Panc1 (cell line): ENCODE measurements at regions not wholly inside any gene's neighbourhood (a gene's known extent, or its start where the extent isn't known, plus 50 kb on each side); places are given as distances from the start of the nearest gene placed in this dataset.

Experiments used
- POLR2AphosphoS5 ChIP-seq: IDR thresholded peaks from 2 replicates; pipeline ENCODE4 v1.6.1; 2012; ENCODE audit warnings: mild to moderate bottlenecking, low read depth, low read length, moderate library complexity
- SIN3A ChIP-seq: IDR thresholded peaks from 2 replicates; pipeline ENCODE4 v1.6.1; 2012; ENCODE audit warnings: low read depth, mild to moderate bottlenecking, low read length, moderate library complexity, borderline replicate concordance; ENCODE audit not compliant: insufficient read depth
- TCF7L2 ChIP-seq: IDR thresholded peaks from 2 replicates; pipeline ENCODE4 v1.6.1; 2011; ENCODE audit warnings: mild to moderate bottlenecking, low read depth, low read length, inconsistent platforms
- TF ChIP-seq, protein P1 (sequence below): fragments of 450-650 bp; IDR thresholded peaks from 2 replicates; pipeline ENCODE4 v1.5.1; 2017; ENCODE audit warnings: mild to moderate bottlenecking
- TF ChIP-seq, protein P2 (sequence below), 2 experiments: IDR thresholded peaks; 2 replicates each; pipeline ENCODE4 v1.6.1; 2011 to 2012; ENCODE audit warnings: low read depth in 2 of 2, control low read depth in 1 of 2, low read length in 1 of 2, mild to moderate bottlenecking in 1 of 2, moderate library complexity in 1 of 2; ENCODE audit not compliant: insufficient read depth in 1 of 2

DNA sequence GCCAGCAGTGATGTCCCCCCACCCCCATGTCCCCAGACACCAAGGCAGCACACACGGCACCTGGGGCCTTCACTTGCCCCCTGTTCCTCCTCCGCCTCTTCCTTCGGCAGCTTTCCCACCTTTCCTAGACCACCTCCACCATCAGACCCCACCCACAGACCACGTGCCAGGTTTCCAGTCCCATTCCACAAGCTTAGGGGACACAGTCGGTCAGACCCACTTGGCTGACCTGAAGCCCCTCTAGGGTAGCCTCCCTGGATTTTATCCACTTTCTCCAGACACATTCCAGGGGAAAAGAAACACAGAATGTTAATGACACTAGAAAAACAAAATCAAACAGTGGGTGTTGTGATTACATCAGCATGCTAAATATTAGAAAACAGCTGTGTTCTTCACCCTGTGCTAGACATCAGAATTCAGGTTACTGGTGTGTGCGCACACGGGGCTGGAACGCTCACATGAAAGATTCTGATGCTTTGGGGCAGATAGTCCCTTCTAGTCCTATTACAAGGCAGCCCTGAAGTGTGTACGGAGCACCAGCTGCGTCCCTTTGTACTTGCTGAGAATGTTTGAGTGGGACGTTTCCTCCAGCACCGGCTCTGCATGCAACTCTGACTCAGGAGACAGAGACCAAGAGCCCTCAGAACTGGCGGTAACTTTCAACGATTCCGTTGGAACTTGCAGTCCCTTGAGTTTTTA is 75.5 kb upstream of the PPP2R2D start:
- TF ChIP-seq, protein P1, sequence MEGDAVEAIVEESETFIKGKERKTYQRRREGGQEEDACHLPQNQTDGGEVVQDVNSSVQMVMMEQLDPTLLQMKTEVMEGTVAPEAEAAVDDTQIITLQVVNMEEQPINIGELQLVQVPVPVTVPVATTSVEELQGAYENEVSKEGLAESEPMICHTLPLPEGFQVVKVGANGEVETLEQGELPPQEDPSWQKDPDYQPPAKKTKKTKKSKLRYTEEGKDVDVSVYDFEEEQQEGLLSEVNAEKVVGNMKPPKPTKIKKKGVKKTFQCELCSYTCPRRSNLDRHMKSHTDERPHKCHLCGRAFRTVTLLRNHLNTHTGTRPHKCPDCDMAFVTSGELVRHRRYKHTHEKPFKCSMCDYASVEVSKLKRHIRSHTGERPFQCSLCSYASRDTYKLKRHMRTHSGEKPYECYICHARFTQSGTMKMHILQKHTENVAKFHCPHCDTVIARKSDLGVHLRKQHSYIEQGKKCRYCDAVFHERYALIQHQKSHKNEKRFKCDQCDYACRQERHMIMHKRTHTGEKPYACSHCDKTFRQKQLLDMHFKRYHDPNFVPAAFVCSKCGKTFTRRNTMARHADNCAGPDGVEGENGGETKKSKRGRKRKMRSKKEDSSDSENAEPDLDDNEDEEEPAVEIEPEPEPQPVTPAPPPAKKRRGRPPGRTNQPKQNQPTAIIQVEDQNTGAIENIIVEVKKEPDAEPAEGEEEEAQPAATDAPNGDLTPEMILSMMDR: no peak
- TF ChIP-seq POLR2AphosphoS5 (no peak), TCF7L2 (no peak), SIN3A (no peak)
- TF ChIP-seq, protein P2, sequence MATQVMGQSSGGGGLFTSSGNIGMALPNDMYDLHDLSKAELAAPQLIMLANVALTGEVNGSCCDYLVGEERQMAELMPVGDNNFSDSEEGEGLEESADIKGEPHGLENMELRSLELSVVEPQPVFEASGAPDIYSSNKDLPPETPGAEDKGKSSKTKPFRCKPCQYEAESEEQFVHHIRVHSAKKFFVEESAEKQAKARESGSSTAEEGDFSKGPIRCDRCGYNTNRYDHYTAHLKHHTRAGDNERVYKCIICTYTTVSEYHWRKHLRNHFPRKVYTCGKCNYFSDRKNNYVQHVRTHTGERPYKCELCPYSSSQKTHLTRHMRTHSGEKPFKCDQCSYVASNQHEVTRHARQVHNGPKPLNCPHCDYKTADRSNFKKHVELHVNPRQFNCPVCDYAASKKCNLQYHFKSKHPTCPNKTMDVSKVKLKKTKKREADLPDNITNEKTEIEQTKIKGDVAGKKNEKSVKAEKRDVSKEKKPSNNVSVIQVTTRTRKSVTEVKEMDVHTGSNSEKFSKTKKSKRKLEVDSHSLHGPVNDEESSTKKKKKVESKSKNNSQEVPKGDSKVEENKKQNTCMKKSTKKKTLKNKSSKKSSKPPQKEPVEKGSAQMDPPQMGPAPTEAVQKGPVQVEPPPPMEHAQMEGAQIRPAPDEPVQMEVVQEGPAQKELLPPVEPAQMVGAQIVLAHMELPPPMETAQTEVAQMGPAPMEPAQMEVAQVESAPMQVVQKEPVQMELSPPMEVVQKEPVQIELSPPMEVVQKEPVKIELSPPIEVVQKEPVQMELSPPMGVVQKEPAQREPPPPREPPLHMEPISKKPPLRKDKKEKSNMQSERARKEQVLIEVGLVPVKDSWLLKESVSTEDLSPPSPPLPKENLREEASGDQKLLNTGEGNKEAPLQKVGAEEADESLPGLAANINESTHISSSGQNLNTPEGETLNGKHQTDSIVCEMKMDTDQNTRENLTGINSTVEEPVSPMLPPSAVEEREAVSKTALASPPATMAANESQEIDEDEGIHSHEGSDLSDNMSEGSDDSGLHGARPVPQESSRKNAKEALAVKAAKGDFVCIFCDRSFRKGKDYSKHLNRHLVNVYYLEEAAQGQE (IDR thresholded peaks at IDR 0.05; ENCODE audit: insufficient read depth in 1 of 2, low read depth in 2 of 2, low read length in 1 of 2): no peak
